Neural cell (in vitro differentiated cells): ENCODE measurements at regions not wholly inside any gene's neighbourhood (a gene's known extent, or its start where the extent isn't known, plus 50 kb on each side); places are given as distances from the start of the nearest gene placed in this dataset.

ENCODE experiments used
- H2AFZ ChIP-seq: fragments of 200-600, 300-800 bp; sonication (generic), shearing (Covaris generic); 2 replicates; pipeline ENCODE4 v1.6.0; 2014; ENCODE audit warnings: low read depth, mild to moderate bottlenecking, antibody characterized with exemption, low read length, moderate library complexity
- H3F3A ChIP-seq: fragments of 200-600 bp; shearing (Covaris generic); 2 replicates; pipeline ENCODE4 v1.6.1; 2016; ENCODE audit warnings: mild to moderate bottlenecking, moderate library complexity, mixed read lengths, antibody characterized with exemption, low read length; ENCODE audit not compliant: insufficient read depth, poor library complexity, severe bottlenecking
- H3K27ac ChIP-seq: fragments of 200-600, 300-800 bp; sonication (generic), shearing (Covaris generic); 2 replicates; pipeline ENCODE4 v1.5.1; 2014; ENCODE audit warnings: mild to moderate bottlenecking, low read length, moderate library complexity
- H3K27me3 ChIP-seq: fragments of 300-800, 200-600 bp; sonication (generic), shearing (Covaris generic); 2 replicates; pipeline ENCODE4 v1.6.0; 2014; ENCODE audit warnings: mild to moderate bottlenecking, low read depth, low read length, moderate library complexity; ENCODE audit not compliant: insufficient read depth
- H3K36me3 ChIP-seq: fragments of 300-800, 200-600 bp; sonication (generic), shearing (Covaris generic); 2 replicates; pipeline ENCODE4 v1.5.1; 2014; ENCODE audit warnings: mild to moderate bottlenecking, antibody characterized with exemption, low read length, moderate library complexity; ENCODE audit not compliant: insufficient read depth
- H3K4me2 ChIP-seq: fragments of 300-800, 200-600 bp; sonication (generic), shearing (Covaris generic); 2 replicates; pipeline ENCODE4 v1.6.0; 2014; ENCODE audit warnings: mild to moderate bottlenecking, low read length
- H3K4me3 ChIP-seq: fragments of 300-800, 200-600 bp; sonication (generic), shearing (Covaris generic); 2 replicates; pipeline ENCODE4 v1.5.1; 2014; ENCODE audit warnings: mild to moderate bottlenecking, low read length, moderate library complexity
- H3K79me2 ChIP-seq: fragments of 200-600 bp; shearing (Covaris generic); replicated peaks from 2 replicates; pipeline ENCODE4 v1.6.0; 2014; ENCODE audit warnings: mild to moderate bottlenecking, low read length, moderate library complexity; ENCODE audit not compliant: insufficient read depth
- H3K9ac ChIP-seq: fragments of 300-800, 200-600 bp; sonication (generic), shearing (Covaris generic); 2 replicates; pipeline ENCODE4 v1.6.1; 2016; ENCODE audit warnings: mild to moderate bottlenecking, low read length, mixed read lengths
- H3K9me2 ChIP-seq: fragments of 200-600 bp; shearing (Covaris generic); 2 replicates; pipeline ENCODE4 v1.6.1; 2016; ENCODE audit warnings: mild to moderate bottlenecking, low read length, mixed read lengths; ENCODE audit not compliant: insufficient read depth
- H3K9me3 ChIP-seq: fragments of 200-600, 300-800 bp; sonication (generic), shearing (Covaris generic); 2 replicates; pipeline ENCODE4 v1.6.1; 2016; ENCODE audit warnings: mild to moderate bottlenecking, mixed run types, low read length, moderate library complexity, mixed read lengths
- H4K20me1 ChIP-seq: fragments of 200-600 bp; shearing (Covaris generic); 2 replicates; pipeline ENCODE4 v1.6.1; 2016; ENCODE audit warnings: mild to moderate bottlenecking, mixed run types; ENCODE audit not compliant: insufficient read depth
- CTCF ChIP-seq: fragments of 450-650 bp; IDR thresholded peaks from 2 replicates; pipeline ENCODE4 v1.5.1; 2014; ENCODE audit warnings: antibody characterized with exemption, mild to moderate bottlenecking, moderate library complexity; ENCODE audit not compliant: poor library complexity, severe bottlenecking
- EP300 ChIP-seq: fragments of 450-650 bp; conservative IDR thresholded peaks from 2 replicates; pipeline ENCODE4 v1.6.1; 2014; ENCODE audit warnings: antibody characterized with exemption, mild to moderate bottlenecking, moderate library complexity; ENCODE audit not compliant: poor library complexity, severe bottlenecking
- EZH2 ChIP-seq: fragments of 200-600, 300-800 bp; shearing (Covaris generic), sonication (generic); IDR thresholded peaks from 2 replicates; pipeline ENCODE4 v1.6.1; 2014; ENCODE audit warnings: antibody characterized with exemption, low read length, borderline replicate concordance, mild to moderate bottlenecking; ENCODE audit not compliant: insufficient read depth, poor library complexity, severe bottlenecking
- MXI1 ChIP-seq: fragments of 450-650 bp; conservative IDR thresholded peaks from 2 replicates; pipeline ENCODE4 v1.6.1; 2014; ENCODE audit warnings: antibody characterized with exemption, mild to moderate bottlenecking; ENCODE audit not compliant: poor library complexity, severe bottlenecking
- POLR2AphosphoS5 ChIP-seq: IDR thresholded peaks from 2 replicates; pipeline ENCODE4 v1.6.1; 2012
- RAD21 ChIP-seq: fragments of 450-650 bp; conservative IDR thresholded peaks from 2 replicates; pipeline ENCODE4 v1.6.1; 2014; ENCODE audit warnings: antibody characterized with exemption, mild to moderate bottlenecking, moderate library complexity
- REST ChIP-seq: IDR thresholded peaks from 2 replicates; pipeline ENCODE4 v1.6.1; 2012; ENCODE audit warnings: borderline replicate concordance
- SMC3 ChIP-seq: fragments of 450-650 bp; conservative IDR thresholded peaks from 2 replicates; pipeline ENCODE4 v1.6.1; 2014; ENCODE audit warnings: antibody characterized with exemption, mild to moderate bottlenecking, moderate library complexity; ENCODE audit not compliant: poor library complexity
- TAF1 ChIP-seq: IDR thresholded peaks from 2 replicates; pipeline ENCODE4 v1.6.1; 2012; ENCODE audit warnings: low read depth

- H4K20me1 ChIP-seq = no peaks in the 10 kb centered on the region
- TF ChIP-seq TAF1 = no peak
- TF ChIP-seq POLR2AphosphoS5 = no peak
- no peak for TF ChIP-seq REST
- no peak for TF ChIP-seq RAD21
- no peak for TF ChIP-seq CTCF
- no peak for TF ChIP-seq MXI1
- no peak for TF ChIP-seq EP300
- TF ChIP-seq EZH2 = no peak
- TF ChIP-seq SMC3 = no peak
- H3K27me3 ChIP-seq = no peaks in the 10 kb centered on the region
- no peaks in the 10 kb centered on the region for H3K36me3 ChIP-seq
- H3K4me2 ChIP-seq = no peak overlapping the region
- no peak overlapping the region for H3K9ac ChIP-seq
- H3K27ac ChIP-seq = no peak overlapping the region
- no peaks in the 10 kb centered on the region for H3K9me3 ChIP-seq
- H3K9me2 ChIP-seq = no peaks in the 10 kb centered on the region
- H3K79me2 ChIP-seq = no peaks in the 10 kb centered on the region
- no peaks in the 10 kb centered on the region for H3F3A ChIP-seq
- no peak overlapping the region for H3K4me3 ChIP-seq
- no peak overlapping the region for H2AFZ ChIP-seq
These were observed 391.2 kb downstream of the CDH26 start for GRCh38 chr20:60349418-60349817.

- Histone ChIP-seq H3K27ac (no peak overlapping the region), H3K9me3 (no peaks in the 10 kb centered on the region), H3K79me2 (no peaks in the 10 kb centered on the region), H3F3A (no peaks in the 10 kb centered on the region), H2AFZ (no peak overlapping the region), H4K20me1 (no peaks in the 10 kb centered on the region), H3K27me3 (no peaks in the 10 kb centered on the region), H3K4me3 (no peak overlapping the region), H3K9ac (no peak overlapping the region), H3K9me2 (no peaks in the 10 kb centered on the region), H3K4me2 (no peak overlapping the region), H3K36me3 (no peaks in the 10 kb centered on the region)
- TF ChIP-seq MXI1 = no peak
- no peak for TF ChIP-seq SMC3
- TF ChIP-seq CTCF = no peak
- TF ChIP-seq EZH2 = no peak
- TF ChIP-seq POLR2AphosphoS5 = no peak
- no peak for TF ChIP-seq TAF1
- no peak for TF ChIP-seq RAD21
- TF ChIP-seq REST = no peak
- TF ChIP-seq EP300 = no peak
These were observed 393.8 kb downstream of the CDH26 start for GRCh38 chr20:60352017-60352416.
